Heart right ventricle (tissue), 16 donors: ENCODE measurements at regions not wholly inside any gene's neighbourhood (a gene's known extent, or its start where the extent isn't known, plus 50 kb on each side); places are given as distances from the start of the nearest gene placed in this dataset.

ENCODE experiments used
- ATAC-seq, 8 donors: fragments of 200-7000 bp; cut with Tn5 transposase; one replicate each; pipeline ENCODE4 v1.9.1; 2020; ENCODE audit warnings: mild to moderate bottlenecking in 8 of 8, moderate library complexity in 8 of 8, moderate number of reproducible peaks in 1 of 8
- DNase-seq, 2 donors: peaks; one replicate each; pipeline ENCODE4 v3.0.0-alpha.2; 2020
- H3K27ac ChIP-seq, 10 donors: fragments of 200-600 bp; sonication (generic) in 2 of 10; one replicate each; pipeline versions ENCODE4 v1.5.0 to v1.8.0; 2020 to 2022; ENCODE audit warnings: mild to moderate bottlenecking in 3 of 10
- H3K27me3 ChIP-seq, 7 donors: fragments of 200-600 bp; one replicate each; pipeline ENCODE4 v1.8.0; 2021 to 2022; ENCODE audit warnings: mild to moderate bottlenecking in 2 of 7
- H3K36me3 ChIP-seq, 9 donors: fragments of 200-600 bp; sonication (generic) in 1 of 9; one replicate each; pipeline versions ENCODE4 v1.5.0 to v1.8.0; 2020 to 2022; ENCODE audit warnings: mild to moderate bottlenecking in 2 of 9
- H3K4me1 ChIP-seq, 9 donors: fragments of 200-600 bp; sonication (generic) in 1 of 9; one replicate each; pipeline versions ENCODE4 v1.5.0 to v1.8.0; 2020 to 2022; ENCODE audit warnings: mild to moderate bottlenecking in 4 of 9
- H3K4me3 ChIP-seq, 10 donors: fragments of 200-600 bp; sonication (generic) in 2 of 10; one replicate each; pipeline versions ENCODE4 v1.5.0 to v1.8.0; 2020 to 2022; ENCODE audit warnings: mild to moderate bottlenecking in 7 of 10, moderate library complexity in 2 of 10
- H3K9me3 ChIP-seq, 11 donors: fragments of 200-600 bp in 10 of 11; sonication (generic) in 2 of 11; one replicate each; pipeline versions ENCODE4 v1.5.0 to v1.8.0; 2013 to 2022; ENCODE audit warnings: mild to moderate bottlenecking in 2 of 11, control low read depth in 1 of 11, moderate library complexity in 1 of 11
- WGBS, 2 donors: extraction: QIAGEN DNeasy Blood & Tissue Kit; methylation state at CpG; one replicate each; pipeline ENCODE4 v1.1.7; 2013; ENCODE audit warnings: inconsistent platforms in 1 of 2; 5-methylcytosine and 5-hydroxymethylcytosine counted together
- intact Hi-C, 10 donors: fragments of 100-400 bp; cut with DNase I; formaldehyde crosslinking; loops; one replicate each; pipeline versions ENCODE4 v1.11.1 to v1.14.2; 2022
- TF ChIP-seq, protein P1 (sequence below), 9 donors: fragments of 200-600 bp; sonication (generic) in 2 of 9; IDR thresholded peaks; one replicate each; pipeline versions ENCODE4 v1.5.0 to v1.8.0; 2021 to 2022; ENCODE audit warnings: antibody characterized with exemption in 9 of 9, mild to moderate bottlenecking in 5 of 9, moderate library complexity in 1 of 9
- donor health status: Arrhythmogenic right ventricular cardiomyopathy.
- donor health status: ischemic (EF 13 %, LVEDD 7.1; RV severe dilation, severe dysfunction).
- donor health status: healthy with polysubstance abuse.
- donor health status: DM: no; HTN: yes; CAD: no.
- donor health status: DM: no; HTN: no; CAD: no.
- donor health status: ischemic (EF 25% LVEDD 6.9; RV normal size, moderate dysfunction).
- donor health status: ischemic (EF 25% LVEDD 5.7; RV mildly dilated, moderate dysfunction).
- donor health status: healthy.
- donor health status: DM: yes; HTN: yes; CAD: no.
- donor health status: Ischemic cardiomyopathy.
- donor health status: ischemic (EF 35%, LVEDD 5.7; RV mildly dilated, moderate dysfunction).
- donor health status: nonischemic (EF 11% LVEDD 7.7; RV severe dilation, severe dysfunction).
- donor health status: DM: yes; HTN: yes; CAD: no.
- donor health status: PGD.
- donor health status: ischemic (EF 29% LVEDD 5.4; RV normal size, mild dysfunction).
- donor health status: nonischemic (EF 23%, LVEDD 6.1; RV moderate dilation, normal function).

DNA sequence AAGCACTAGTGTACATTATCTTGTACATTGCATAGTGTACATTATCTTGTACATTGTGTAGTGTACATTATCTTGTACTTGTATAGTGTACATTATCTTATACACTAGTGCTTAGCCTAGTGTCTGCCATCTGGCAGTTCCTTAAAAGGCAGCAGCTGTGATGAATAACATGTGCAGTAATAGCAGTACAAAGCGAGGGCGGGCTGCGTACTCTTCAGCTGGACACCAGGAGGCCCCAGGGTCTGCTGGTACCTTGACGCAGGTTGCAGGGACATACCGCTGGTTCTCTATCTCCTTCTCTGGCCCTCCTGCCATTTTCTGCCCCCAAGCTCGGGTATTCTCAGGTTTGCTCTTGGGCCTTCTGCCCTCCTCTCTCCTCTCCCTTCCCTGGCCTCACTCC is 149.6 kb downstream of the SEC16B start:
- TF ChIP-seq, protein P1, sequence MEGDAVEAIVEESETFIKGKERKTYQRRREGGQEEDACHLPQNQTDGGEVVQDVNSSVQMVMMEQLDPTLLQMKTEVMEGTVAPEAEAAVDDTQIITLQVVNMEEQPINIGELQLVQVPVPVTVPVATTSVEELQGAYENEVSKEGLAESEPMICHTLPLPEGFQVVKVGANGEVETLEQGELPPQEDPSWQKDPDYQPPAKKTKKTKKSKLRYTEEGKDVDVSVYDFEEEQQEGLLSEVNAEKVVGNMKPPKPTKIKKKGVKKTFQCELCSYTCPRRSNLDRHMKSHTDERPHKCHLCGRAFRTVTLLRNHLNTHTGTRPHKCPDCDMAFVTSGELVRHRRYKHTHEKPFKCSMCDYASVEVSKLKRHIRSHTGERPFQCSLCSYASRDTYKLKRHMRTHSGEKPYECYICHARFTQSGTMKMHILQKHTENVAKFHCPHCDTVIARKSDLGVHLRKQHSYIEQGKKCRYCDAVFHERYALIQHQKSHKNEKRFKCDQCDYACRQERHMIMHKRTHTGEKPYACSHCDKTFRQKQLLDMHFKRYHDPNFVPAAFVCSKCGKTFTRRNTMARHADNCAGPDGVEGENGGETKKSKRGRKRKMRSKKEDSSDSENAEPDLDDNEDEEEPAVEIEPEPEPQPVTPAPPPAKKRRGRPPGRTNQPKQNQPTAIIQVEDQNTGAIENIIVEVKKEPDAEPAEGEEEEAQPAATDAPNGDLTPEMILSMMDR (IDR thresholded peaks at IDR 0.05), result no peak
- ATAC-seq (no peak), DNase-seq (no peak)
- Histone ChIP-seq H3K36me3 (no peaks in the 10 kb centered on the region), H3K27me3 (peaks cover 0 to 20% (median 0%) of the 10 kb centered on the region in 7 donors), H3K4me1 (no peaks in the 10 kb centered on the region), H3K27ac (no peak overlapping the region), H3K4me3 (no peak overlapping the region), H3K9me3 (peaks cover 0 to 5% (median 0%) of the 10 kb centered on the region in 11 donors)
- intact Hi-C loops, result no loop called here
- 86 to 87% methylated on average over 6 of the region's 6 CpGs for WGBS, 2 donors

DNA sequence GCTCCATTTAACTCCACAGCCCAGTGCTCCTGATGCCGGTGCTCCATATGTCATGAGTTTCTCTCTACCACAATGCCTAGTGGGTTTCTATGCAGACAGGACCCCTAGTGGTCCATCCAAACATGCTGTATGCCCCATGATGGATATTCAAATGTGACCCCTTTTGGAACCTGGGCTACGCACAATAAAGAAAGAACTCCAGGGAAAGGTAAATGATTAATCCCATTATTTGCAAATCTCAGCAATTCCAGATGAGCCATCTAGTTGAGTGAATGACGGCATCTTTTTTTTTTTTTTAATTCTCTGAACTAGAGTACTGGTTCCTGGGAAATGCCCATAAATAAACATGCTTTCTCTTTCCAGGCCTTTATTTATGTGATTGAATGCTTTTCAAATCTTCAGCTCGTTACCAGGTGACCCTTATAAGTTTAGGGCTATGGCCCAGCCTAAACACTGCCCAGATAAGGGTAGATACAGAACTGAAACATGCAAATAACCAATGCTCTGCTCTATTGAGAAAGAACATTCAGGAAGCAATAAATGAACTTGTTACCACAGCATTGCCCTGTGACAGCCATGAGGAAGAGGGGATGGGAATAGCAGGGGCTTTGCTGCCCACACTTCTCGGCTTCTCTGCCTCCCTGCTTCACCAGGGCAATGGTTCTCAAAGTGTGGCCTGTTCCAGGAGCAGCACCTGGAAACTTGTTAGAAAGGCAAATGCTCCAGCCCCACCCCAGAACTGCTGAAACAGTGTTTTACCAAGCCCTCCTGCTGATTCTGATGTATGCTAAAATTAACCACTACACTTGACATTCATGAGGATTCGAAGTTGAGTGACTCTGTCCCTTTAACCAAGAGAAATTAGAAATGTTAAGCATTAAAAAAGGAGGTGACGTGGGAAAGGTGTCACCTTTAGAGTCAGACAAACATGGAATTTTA is 151.7 kb downstream of the SEC16B start:
- Histone ChIP-seq H3K9me3 (peaks cover 0 to 5% (median 0%) of the 10 kb centered on the region in 11 donors), H3K4me1 (no peaks in the 10 kb centered on the region), H3K27ac (no peak overlapping the region), H3K36me3 (no peaks in the 10 kb centered on the region), H3K27me3 (peaks cover 0 to 20% (median 0%) of the 10 kb centered on the region in 7 donors), H3K4me3 (no peak overlapping the region)
- DNase-seq (no peak), ATAC-seq (no peak)
- intact Hi-C loops, result no loop called here
- WGBS, 2 donors, result 68 to 73% methylated on average over 7 of the region's 7 CpGs
- TF ChIP-seq, protein P1 (IDR thresholded peaks at IDR 0.05), result no peak

DNA sequence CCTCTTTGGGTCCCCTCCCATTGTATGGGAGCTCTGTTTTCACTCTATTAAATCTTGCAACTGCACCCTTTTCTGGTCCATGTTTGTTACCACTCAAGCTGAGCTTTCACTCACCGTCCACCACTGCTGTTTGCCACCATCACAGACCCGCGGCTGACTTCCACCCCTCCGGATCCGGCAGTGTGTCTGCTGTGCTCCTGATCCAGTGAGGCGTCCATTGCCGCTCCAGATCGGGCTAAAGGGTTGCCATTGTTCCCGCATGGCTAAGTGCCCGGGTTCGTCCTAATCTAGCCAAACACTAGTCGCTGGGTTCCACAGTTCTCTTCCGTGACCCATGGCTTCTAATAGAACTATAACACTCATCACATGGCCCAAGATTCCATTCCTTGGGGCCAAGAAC is 157.2 kb downstream of the SEC16B start:
- Histone ChIP-seq H3K27ac (no peak overlapping the region), H3K9me3 (peaks cover 0 to 15% (median 0%) of the 10 kb centered on the region in 11 donors), H3K4me3 (no peak overlapping the region), H3K4me1 (no peaks in the 10 kb centered on the region), H3K27me3 (peaks cover 0 to 5% (median 0%) of the 10 kb centered on the region in 7 donors), H3K36me3 (no peaks in the 10 kb centered on the region)
- ATAC-seq (no peak), DNase-seq (no peak)
- TF ChIP-seq, protein P1 (IDR thresholded peaks at IDR 0.05), result no peak
- 94% methylated on average over 13 of the region's 13 CpGs for WGBS, 2 donors
- intact Hi-C loops, result no loop called here

DNA sequence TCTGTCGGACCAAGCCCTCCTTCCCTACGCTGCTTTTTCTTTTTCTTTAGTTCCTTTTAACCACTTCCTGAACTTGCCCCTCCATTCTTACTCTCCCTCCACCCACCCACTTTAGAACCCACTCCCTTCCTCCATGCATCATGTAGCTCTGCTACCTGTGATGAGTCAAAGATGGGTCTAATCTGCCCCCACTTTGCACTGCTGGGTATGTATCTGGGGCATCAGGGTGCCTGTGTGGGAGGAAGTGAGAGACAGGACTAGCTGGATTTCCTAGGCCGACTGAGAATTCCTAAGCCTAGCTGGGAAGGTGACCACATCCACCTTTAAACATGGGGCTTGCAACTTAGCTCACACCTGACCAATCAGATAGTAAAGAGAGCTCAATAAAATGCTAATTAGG is 157.7 kb downstream of the SEC16B start:
- Histone ChIP-seq H3K9me3 (peaks cover 0 to 19% (median 0%) of the 10 kb centered on the region in 11 donors), H3K27me3 (peaks cover 0 to 5% (median 0%) of the 10 kb centered on the region in 7 donors), H3K4me1 (no peaks in the 10 kb centered on the region), H3K4me3 (no peak overlapping the region), H3K36me3 (no peaks in the 10 kb centered on the region), H3K27ac (no peak overlapping the region)
- TF ChIP-seq, protein P1 (IDR thresholded peaks at IDR 0.05), result no peak
- DNase-seq, result no peak
- intact Hi-C loops, result no loop called here
- 66 to 73% methylated on average over 3 of the region's 3 CpGs for WGBS, 2 donors
- ATAC-seq, result no peak
